ENCODE measurements at regions not wholly inside any gene's neighbourhood (a gene's known extent, or its start where the extent isn't known, plus 50 kb on each side); places are given as distances from the start of the nearest gene placed in this dataset.

- no peak for TF ChIP-seq EZH2phosphoT487 (IDR thresholded peaks at IDR 0.05; ENCODE audit: borderline replicate concordance)
- no peak for TF ChIP-seq CTCF (conservative IDR thresholded peaks at IDR 0.05; ENCODE audit: low read length)
Observed at GRCh38 chr7:86958380-86958779, 101.1 kb downstream of the ELAPOR2 start.
